ENCODE measurements at regions not wholly inside any gene's neighbourhood (a gene's known extent, or its start where the extent isn't known, plus 50 kb on each side); places are given as distances from the start of the nearest gene placed in this dataset.
A peak's percentile ranks its signal among the peaks of the same experiment; 100 is the strongest.
"Not testable (repeated sequence)": the region's sequence is repeated elsewhere in the genome, so short reads cannot be mapped to it uniquely, and the experiment has no call there.

DNA sequence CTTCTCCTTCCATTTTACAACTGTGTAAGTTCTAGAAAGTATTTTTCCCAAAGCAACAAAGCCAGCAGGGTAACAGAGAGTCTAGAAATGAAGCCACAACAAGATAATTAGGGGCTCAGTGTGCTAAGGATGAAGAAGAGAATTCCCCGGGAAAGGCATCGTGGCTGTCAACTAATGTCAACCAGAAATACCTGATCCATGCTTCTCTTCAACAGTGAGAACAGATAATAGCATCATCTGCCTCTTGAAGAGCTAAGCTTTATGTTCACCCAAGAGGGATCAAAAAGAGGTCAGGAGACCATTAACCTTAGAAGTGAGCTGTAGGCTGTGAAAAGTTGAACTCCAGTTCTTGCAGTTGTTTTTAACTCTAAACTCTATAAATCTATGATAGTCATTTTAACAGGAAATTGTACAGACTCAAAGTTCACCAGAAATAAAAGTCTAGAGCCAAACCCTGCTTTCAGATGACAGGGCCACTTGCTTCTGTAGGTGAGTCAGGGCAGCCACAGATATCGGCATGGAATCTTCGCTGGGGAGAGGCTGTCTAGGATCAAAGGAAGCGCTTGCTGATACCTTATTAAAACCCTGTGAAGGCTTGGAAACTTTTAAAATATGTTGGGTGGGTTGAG lies 540.7 kb upstream of the ID2 start:
- no peak for DNase-seq (ENCODE audit: low read depth)

DNA sequence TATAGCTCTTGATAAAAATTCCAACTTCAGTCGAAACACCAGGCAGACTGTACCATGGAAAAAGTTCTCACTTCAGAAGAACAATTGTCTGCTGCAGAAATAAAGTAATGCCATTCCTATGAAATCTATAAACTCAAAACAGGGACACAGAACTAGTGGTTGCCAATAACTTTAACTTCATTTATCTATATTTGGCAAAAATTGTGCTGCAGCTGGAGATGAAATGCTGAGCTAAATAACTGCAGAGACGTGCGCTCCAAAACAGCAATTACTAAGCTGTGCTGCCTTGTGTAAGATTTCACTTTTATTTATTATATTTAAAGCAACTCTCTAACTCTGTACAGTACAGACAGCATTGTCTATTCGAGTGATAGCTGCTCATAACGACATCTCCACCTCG lies 540.1 kb upstream of the ID2 start:
- DNase-seq (ENCODE audit: low read depth): no peak

DNA sequence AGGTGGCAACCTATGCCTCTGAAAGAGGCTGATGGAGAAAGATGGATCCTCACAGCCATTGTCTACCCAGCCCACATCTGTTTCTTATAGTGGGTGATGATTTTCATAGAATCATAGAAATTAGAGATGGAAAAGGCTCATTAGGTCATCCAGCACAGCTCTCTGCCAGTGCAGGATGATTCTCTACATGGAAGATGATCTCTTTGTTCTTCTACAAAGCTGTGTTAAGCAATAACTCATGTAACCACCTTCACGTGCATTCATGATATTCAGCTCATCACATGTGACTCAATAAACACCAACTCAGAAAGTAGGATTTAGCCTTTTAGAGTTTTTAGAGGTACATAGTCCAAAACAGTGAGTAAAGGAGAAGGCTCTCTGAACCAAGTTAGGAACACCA lies 539.4 kb upstream of the ID2 start:
- no peak for DNase-seq (ENCODE audit: low read depth)

DNA sequence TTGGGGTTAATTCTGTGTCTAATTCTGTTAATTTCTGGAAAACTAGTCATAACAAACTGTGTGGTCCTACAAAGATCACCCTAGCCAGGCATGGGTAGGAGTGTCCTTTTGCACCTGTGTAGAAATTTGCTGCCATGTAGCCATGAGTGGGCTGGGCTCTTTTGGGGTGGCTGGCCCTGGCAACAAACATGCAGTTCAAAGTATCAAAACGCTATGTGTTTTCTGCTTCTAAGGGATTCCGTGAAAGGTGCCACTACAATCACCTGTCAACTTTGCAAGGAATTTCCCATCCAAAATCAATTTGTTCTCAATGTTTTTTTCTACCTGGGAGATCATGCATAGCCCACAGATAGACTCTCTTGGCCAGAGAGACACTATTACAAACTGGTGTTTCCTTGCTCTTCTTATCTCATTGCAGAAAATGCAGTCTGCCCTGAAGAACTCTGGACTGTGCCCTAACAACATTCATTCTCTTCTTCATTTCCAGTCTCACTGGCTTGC lies 537.7 kb upstream of the ID2 start:
- no peak for DNase-seq (ENCODE audit: low read depth)

DNA sequence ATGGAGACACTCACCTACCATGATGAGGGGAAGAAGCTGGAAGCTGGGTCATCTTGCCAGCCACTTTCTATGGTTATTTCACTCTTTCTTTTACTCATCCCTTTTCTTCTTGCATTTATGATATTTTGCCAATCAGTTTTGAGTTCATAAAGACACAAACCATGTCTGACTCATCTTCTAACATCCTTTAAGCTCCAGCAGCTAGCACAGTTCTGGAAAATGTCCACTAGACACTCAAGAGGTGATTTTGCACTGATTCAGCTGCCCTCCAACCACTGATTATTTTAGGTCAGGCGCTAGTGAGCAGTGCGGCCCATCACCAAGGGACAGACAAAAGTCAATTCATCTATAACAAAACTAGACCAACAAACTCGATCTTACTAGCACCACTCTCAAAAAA lies 537.1 kb upstream of the ID2 start:
- DNase-seq (ENCODE audit: low read depth): peak; percentile 79

DNA sequence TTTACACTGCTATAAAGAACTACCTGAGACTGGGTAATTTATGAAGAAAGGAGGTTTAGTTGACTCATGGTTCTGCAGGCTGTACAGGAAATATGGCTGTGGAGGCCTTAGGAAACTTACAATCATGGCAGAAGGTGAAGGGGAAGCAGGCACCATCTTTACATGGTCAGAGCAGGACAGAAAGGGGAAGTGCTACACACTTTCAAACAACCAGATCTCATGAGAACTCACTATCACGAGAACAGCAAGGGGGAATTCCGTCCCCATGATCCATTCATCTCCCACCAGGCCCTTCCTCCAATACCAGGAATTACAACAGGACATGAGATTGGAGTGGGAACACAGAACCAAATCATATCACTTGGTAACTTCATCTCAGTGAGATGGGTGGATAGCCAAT lies 536.5 kb upstream of the ID2 start:
- not testable (repeated sequence) for DNase-seq (ENCODE audit: low read depth)

DNA sequence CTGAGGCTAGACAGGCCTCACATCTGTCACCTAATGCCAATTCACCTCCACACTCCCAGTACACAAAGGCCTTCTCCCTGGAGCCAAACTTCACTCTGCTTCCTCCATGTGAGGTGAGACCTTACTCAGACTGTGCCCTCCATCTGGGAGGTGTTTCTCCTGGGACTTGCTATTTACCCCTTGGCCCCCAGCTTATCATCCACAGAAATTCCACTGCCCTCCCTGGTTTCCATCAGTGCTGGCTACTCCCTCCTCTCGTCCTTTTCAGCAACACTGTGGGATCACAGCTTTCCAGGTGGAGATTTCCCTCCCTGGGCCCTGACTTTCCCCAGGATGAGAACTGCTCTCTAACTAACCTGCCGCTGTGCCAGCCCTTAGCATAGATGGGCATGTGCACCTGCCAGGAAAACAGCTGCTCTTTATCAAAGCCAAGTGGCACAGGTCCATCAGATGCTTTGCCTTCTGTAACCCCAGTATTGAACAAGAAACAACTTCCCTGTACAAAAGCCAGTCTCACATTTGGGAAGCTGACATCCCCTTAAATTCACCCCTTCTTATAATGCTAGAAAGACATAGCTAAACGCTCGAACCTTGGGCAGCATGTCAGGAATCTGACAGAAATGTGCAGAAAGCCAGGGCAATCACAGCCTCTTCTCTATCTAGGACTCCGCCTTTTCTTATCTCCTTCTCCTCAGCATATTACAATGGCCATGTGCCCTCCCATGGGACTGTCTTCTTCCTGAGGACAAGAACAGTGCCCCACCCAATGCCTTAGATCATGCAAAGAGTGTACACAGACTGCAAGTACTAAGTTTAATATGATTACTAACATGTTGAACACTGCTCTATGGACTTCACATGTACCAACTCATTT lies 535.5 kb upstream of the ID2 start:
- DNase-seq (ENCODE audit: low read depth): no peak

DNA sequence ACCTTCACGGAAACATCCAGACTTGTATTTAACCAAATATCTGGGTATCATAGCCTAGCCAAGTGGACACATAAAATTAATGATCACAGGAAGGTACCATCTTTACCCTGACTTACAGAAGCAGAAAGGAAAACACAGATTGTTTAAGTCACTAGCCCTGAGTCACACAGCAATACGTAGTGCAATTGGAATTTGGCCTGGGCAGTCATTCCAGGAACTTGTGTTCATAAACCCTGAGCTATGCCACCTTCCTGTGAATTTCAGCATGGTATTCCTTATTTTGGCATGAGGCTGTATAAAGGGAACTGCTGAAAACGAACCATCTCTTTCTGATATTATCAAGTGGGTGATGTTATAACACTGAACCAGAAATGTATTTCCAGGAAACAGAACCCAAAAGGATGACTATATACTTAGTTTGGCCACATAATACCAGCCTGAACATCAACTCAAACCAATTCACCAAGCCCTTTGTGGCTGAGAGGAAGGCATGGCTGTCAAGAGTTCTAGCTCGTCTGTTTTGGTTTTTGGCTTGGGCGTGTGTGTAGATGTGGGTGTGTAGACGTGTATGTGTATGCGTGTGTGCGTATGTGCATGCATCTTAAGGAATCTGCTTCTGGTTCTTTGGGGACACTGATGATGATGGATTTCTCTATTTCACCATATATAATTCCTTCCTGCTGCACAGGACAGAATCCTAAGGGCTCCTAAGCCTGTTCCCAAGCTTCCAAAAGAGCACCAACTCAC lies 533.4 kb upstream of the ID2 start:
- DNase-seq (ENCODE audit: low read depth): peak; percentile 91

DNA sequence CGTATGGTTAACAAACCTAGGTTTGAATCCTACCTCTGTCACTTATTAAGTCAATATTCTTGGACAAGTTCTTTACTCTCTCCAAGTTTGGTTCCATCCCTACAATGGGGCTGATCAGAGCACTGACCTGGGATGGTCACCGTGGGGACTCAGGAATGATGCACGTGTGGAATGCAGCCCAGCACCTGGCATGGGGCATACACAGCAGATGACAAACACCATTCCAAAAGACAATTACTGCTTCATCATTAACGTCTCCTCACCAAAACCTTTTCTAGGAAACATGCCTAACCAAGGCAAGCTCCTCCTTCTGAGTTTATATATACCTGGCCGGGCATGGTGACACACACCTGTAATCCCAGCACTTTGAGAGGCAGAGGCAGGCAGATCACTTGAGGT lies 532.9 kb upstream of the ID2 start:
- DNase-seq (ENCODE audit: low read depth): no peak

DNA sequence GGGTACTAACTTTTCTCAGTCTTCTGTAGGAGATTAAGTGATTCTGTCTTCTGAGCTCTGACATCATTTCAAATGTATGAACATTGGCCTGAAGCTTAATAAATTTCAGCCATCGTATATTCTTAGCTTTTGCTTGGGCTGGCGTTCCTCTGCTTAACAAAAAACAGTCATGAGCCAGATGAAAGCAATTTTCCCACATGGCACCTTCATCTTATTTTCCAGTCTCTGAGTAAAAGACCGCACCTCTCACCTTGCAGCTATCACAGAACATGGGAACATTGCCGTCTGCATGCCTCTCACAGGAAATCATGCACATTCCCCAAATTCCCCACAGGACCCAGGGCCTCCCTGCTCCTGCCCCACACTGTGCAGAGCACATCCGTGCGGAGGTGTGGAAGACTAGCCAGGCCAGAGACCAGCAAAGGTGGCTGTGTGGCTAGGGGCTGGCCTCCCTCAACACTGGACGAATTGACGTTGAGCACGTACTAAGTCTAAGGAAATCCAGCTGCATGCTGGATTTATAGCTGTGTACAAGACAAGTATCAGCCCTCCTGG lies 531.8 kb upstream of the ID2 start:
- DNase-seq (ENCODE audit: low read depth): peak; percentile 36

DNA sequence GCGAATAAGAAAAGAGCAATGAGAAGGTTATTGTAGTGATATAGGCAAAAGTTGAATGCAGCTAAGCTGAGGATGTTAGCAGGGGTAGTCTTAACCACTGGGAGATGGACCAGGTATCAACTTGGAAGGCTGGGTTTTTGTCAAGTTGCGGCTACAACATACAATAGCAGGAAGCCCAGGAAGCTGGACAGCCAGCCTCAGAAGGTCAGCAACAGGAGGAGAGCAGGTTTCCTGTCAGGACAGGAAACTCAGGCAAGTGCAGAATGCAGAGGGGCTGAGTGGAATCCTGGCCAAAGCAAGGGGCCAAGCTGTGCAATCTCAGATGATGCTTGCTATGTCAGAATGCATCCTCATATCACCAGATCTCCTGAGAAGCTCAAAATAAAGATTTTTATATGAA lies 530.0 kb upstream of the ID2 start:
- no peak for DNase-seq (ENCODE audit: low read depth)

DNA sequence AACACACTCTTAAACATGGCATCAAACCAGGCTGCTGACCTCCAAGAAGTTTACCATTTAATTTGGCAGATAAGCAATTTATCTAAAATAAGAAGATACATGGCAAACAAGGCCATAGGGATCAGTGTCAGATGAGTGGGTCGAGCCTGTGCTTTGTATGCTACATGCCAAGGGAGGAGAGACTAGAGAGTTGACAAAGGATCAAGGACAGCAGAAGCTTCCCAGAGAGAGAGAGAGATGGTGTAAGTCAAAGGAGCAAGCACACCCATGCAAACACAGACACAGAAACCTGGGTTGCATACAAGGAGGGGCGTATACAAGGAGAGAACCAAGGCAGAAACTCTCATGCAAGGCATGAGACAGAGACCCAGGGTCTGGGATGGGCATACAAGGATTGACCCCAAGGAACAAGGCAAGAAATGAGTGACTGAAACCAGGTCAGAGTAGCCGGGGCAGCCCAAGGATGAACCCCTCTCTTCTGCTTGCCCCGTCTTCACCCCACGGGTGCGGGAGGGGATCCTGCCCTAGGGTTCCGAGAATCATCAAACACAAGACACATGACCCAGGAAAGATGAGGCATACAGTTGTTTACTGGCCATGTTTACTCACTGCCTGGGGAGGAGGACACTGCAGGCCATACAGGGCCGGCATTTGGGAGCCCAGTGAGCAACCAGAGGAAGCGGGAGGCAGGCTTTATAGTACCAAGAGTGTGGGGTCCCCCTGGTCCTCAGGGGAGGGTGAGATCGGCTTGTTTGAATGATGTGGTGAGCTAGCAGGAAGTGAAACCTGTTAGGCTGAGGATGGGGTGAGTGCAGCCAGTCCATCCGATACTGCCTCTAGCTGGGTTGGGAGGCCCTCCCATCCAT lies 529.2 kb upstream of the ID2 start:
- DNase-seq (ENCODE audit: low read depth): no peak

DNA sequence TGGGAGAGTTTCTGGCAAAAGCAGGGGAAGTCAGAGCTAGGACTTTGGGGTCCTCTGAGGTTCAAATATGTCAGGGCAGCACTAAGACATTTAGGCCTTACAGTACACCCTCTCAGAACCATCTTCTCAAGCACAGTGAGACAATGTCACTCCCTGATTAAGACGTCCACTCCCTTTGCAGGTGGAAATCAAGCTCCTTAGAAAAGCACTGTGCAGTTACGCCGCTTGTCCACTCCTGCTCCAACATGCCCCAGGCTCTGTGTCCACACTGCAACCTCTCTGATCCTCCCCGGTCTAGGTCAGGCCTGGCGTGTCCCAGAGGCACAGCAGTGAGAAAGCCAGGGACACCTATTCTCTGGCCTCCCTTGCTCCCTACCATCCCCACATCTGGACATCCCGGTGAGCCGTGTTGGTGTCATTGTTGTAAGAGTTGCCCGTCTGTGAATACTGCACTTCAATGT lies 528.6 kb upstream of the ID2 start:
- DNase-seq (ENCODE audit: low read depth): no peak

DNA sequence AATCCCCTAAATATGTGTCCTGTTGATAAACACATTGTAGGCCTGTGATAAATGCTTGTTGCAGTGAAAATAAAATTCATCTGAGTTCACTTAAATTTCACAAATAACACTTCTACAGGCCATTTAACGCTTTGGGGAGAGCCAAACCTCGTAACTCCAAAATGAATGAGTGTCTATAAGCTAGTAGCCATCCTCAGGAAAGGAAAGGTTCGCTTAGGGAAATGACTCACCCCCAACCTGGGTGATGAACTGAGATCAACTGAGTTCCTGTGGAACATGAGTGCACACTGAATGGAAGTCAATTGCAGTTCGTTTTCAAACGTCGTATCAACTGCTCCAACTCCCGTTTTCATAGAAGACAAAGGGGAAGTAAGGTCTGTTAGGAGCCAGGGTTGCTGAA lies 527.6 kb upstream of the ID2 start:
- DNase-seq (ENCODE audit: low read depth): peak; percentile 44

DNA sequence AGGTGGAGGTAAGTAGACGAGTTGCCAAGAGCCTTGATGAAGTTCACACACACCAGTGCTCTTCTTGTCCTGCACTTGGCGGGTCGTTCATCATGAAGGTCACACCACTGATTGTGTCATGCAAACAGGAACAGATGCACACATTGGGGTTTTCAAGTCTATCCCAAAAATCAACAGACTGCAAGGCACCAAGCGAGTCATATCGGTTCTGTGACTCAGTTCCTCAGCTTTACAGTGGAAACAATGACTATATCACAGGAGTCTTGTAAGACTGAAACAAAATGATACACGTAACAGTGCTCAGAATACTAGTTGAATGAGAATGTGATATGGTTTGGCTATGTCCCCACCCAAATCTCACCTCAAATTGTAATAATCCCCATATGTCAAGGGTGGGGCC lies 526.9 kb upstream of the ID2 start:
- DNase-seq (ENCODE audit: low read depth): peak; percentile 62

DNA sequence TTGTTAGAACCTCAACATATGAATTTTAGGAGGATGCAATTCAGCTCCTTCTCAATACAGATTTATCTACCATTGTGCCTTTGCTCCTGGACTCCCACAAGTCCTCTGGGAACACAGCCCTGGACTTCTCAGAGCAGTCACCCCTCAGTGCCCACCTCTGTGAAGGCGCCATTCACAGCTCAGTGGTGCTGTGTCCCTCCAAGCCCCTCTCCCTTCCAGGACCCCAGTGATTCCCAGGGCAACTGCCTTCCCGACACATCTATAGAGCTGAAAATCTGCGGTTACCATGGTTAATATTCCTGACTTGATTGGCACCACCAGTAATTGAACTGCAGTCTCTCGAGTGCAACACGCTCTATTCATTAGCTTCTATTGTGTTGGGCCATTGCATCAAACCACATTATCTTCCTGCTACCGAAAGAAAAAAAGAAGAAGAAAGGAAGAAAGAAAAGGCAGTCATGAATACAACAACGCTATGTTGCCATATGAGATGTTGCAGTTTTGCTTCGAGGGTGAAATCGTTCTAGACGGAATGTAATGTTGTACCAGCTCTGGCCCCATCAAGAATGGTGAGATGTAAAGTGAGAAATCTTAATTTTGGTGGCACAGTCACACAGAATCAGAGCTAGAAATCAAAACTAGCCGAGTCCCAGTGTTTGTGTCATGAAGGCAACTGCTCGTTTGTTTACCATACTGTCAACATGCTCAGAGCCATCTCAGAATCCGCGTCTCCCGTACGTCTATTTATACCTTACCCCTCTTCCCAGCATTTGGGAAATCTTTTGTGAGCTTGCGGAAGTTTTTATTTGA lies 524.0 kb upstream of the ID2 start:
- no peak for DNase-seq (ENCODE audit: low read depth)

DNA sequence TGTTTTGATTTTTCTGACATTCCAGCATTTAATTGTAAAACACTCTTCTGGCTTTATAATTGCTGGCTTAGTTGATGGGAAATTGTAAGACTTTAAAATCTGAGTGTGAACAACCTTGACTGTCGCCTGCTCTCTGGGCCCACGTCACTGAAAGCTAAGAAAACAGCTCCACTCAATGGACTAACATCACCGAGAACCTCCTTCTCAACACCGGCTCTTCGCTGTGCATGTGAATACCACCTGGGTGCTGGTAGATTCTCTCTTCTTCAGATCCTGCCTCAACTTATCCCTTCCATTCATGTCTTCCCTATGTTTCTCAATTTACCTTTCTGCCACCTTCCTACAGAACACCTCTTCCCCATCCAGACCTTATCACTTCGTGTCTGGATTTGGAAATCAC lies 523.1 kb upstream of the ID2 start:
- no peak for DNase-seq (ENCODE audit: low read depth)

DNA sequence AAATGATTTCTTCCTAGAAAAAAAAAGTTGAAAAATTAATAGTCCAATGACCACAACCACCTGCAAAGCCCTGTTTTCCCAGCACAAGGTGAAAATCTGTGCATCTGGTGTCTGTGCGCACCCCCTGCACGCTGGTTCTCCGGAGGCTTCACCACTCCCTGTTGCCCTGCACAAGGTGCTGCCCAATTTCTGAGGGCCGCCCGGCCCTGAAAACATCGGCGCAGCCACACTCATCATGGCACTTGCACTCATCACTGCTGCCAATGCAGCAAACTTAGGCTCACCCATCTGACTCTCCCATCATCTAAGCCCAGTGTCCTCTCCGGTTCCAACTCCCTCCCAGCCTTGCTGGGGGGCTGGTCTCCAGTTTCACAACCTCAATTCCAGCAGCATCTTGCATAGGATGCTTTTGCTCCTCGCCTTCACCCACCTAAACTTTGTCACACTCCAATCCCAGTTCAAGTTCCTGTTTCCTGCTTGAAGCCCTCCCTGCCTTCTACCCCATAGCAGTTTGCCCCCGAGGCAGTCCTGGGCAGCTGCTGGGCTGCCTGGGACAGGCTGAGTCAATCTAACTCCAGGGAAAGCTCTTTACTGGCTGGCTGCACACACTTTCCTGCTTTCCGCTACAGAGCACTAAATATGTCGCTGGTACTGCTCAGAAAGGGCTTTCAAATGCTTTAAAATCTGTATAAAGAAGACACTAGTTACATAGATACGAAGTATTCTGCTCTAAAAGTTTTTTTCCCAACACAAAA lies 522.5 kb upstream of the ID2 start:
- peak; percentile 84 for DNase-seq (ENCODE audit: low read depth)

DNA sequence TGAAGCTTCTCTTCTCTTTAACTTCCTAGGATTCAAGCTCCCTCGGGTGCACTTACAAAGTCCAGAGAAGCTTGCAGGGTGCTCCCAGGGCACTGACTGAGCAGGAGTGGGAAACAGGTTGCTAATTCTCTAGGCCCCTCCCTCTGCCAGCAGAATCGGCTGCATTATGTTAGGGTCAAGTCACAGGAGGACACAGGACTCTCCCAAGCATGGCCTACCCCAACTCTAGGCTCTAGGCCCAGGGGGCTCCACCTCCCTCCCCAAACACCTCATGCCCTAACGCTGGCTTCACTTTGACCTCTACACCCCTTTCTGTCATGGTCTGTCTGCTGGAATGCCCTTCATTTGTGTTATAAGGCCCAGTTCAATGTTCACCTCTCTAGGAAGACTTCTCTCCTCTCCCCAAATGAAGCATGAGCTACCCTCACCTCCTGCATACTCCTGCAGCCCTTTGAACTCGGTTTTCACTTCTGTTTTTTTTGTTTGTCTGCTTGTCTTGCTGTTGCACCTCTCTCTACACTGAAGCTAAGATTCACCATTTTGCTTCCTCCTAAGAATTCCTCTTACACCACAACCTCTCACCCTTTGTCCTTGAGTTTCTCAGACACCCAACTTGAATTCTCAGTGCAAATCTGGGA lies 521.8 kb upstream of the ID2 start:
- no peak for DNase-seq (ENCODE audit: low read depth)

Measured in RPMI7951 (cell line).